Retinal pigment epithelial cell (primary cell): ENCODE measurements at regions not wholly inside any gene's neighbourhood (a gene's known extent, or its start where the extent isn't known, plus 50 kb on each side); places are given as distances from the start of the nearest gene placed in this dataset.
"Not testable (repeated sequence)": the region's sequence is repeated elsewhere in the genome, so short reads cannot be mapped to it uniquely, and the experiment has no call there.

Source experiments
- DNase-seq: peaks from one replicate; pipeline ENCODE4 v3.0.0-alpha.2; 2010; ENCODE audit warnings: low read depth
- H3K4me3 ChIP-seq: 2 replicates; pipeline ENCODE4 v1.5.1; 2011; ENCODE audit warnings: mild to moderate bottlenecking, low read length, control low read depth, moderate library complexity
- CTCF ChIP-seq: conservative IDR thresholded peaks from 2 replicates; pipeline ENCODE4 v1.5.1; 2011; ENCODE audit warnings: low read depth, low read length, control low read depth, inconsistent platforms

GRCh38 chr2:52622266-52622665 is 1145.3 kb upstream of the CHAC2 start:
- no peak for TF ChIP-seq CTCF
- no peak for DNase-seq
- no peak overlapping the region for H3K4me3 ChIP-seq

- no peak overlapping the region for H3K4me3 ChIP-seq
- no peak for DNase-seq
- TF ChIP-seq CTCF: peak; percentile 27
Measured at GRCh38 chr2:52613064-52613463, 1154.5 kb upstream of the CHAC2 start.

GRCh38 chr2:52611759-52612158 is 1155.8 kb upstream of the CHAC2 start:
- no peak for TF ChIP-seq CTCF
- H3K4me3 ChIP-seq: no peak overlapping the region
- DNase-seq: no peak

GRCh38 chr2:52608030-52608429 is 1159.6 kb upstream of the CHAC2 start:
- no peak overlapping the region for H3K4me3 ChIP-seq
- TF ChIP-seq CTCF: no peak
- DNase-seq: no peak

GRCh38 chr2:52597346-52597745 is 1170.3 kb upstream of the CHAC2 start:
- peak; percentile 9 for DNase-seq
- no peak for TF ChIP-seq CTCF
- no peak overlapping the region for H3K4me3 ChIP-seq

GRCh38 chr2:52594026-52594425 is 1173.6 kb upstream of the CHAC2 start:
- no peak overlapping the region for H3K4me3 ChIP-seq
- no peak for TF ChIP-seq CTCF
- DNase-seq: peak; percentile 5

GRCh38 chr2:52584071-52584470 is 1183.5 kb upstream of the CHAC2 start:
- not testable (repeated sequence) for DNase-seq, H3K4me3 ChIP-seq

GRCh38 chr2:52572469-52572894 is 1195.1 kb upstream of the CHAC2 start:
- H3K4me3 ChIP-seq: no peak overlapping the region
- TF ChIP-seq CTCF: no peak
- no peak for DNase-seq
